ENCODE measurements at regions not wholly inside any gene's neighbourhood (a gene's known extent, or its start where the extent isn't known, plus 50 kb on each side); places are given as distances from the start of the nearest gene placed in this dataset.

DNA sequence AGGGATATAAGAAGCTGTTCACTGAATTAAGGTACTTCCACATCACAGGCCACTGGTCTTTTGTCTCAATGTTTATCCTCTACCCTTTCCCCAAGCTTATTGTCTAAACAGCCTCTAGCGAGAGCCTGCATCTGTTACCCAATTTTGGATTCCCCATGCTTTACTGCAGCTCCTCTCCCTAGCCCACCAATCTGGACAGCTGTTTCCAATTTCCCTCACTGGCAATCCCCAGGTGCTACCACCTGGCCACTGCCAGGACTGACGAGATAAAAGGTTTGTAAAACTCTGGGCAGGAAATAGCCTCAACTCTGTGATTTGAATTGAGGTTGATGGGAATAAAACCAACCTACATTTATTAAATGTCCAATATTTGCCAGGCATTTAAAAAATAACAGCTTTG is 58.0 kb upstream of the TEX9 start:
- CTCF ChIA-PET: no interaction called here

DNA sequence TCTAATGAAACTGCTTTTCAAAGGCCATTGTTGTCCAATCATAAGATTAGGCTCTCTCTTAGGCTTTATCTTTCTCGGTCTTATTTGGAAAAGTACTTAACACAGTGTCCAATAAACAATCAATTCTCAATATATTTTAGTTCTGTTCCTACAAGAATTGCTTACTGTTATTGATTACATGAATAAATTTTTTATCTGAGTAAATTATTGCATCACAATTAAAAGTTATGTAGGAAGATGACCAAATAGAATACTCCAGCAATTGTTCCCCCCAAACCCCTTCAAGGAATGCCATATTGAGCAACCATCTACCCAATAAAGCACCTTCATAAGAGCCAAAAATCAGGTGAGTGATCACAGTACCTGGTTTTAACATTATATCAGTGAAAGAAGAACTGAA is 55.0 kb upstream of the RFX7 start:
- Mint-ChIP-seq H3K27ac (no peak overlapping the region), H3K4me3 (no peak overlapping the region), H3K4me1 (ENCODE audit: low read depth) (no peaks in the 10 kb centered on the region), H3K9me3 (ENCODE audit: insufficient read depth) (peaks cover 10% of the 10 kb centered on the region), H3K36me3 (ENCODE audit: low read depth) (no peaks in the 10 kb centered on the region), H3K27me3 (ENCODE audit: low read depth) (no peaks in the 10 kb centered on the region)
- ChIA-PET CTCF (no interaction called here), POLR2A (no interaction called here)
- no peak for DNase-seq
- ATAC-seq: no peak

More for the DNA sequence above, 58.0 kb upstream of the TEX9 start:
- Mint-ChIP-seq H3K27ac (no peak overlapping the region), H3K36me3 (ENCODE audit: low read depth) (no peaks in the 10 kb centered on the region), H3K4me1 (ENCODE audit: low read depth) (no peaks in the 10 kb centered on the region), H3K27me3 (ENCODE audit: low read depth) (no peaks in the 10 kb centered on the region), H3K4me3 (no peak overlapping the region), H3K9me3 (ENCODE audit: insufficient read depth) (peaks cover 21% of the 10 kb centered on the region)
- POLR2A ChIA-PET: no interaction called here
- no peak for ATAC-seq
- DNase-seq: no peak

DNA sequence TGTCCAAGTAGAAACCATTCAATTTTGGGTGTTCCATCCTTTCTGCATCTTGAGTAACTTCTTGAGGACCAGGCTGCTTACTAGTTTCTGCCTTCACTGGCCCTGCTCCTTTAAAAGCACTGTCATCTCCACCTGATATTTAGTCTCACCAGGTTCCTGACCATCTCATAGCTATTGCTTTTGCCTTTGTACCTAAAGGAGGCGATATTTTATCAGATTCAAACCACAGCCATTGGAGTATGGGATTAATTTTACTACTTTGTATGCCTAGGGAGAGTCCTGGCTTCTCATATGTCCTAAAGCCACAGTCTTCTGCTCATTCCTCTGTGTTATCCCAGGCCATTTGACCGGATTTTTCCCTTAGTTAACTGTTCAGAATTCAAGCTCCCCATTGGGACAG is 51.8 kb upstream of the RFX7 start:
- no peak overlapping the region for H3K27ac Mint-ChIP-seq
- ATAC-seq (no peak), DNase-seq (no peak)
- ChIA-PET POLR2A (no interaction called here), CTCF (interaction anchor here (0.6 kb wide), 1 partner anchor 774 kb away, joined by 3 read pairs; no protein-coding TSS in a partner anchor)
- no peak overlapping the region for H3K4me3 Mint-ChIP-seq
- H3K9me3 Mint-ChIP-seq (ENCODE audit: insufficient read depth): no peaks in the 10 kb centered on the region
- H3K4me1 Mint-ChIP-seq (ENCODE audit: low read depth): no peaks in the 10 kb centered on the region
- H3K36me3 Mint-ChIP-seq (ENCODE audit: low read depth): no peaks in the 10 kb centered on the region
- no peaks in the 10 kb centered on the region for H3K27me3 Mint-ChIP-seq (ENCODE audit: low read depth)

DNA sequence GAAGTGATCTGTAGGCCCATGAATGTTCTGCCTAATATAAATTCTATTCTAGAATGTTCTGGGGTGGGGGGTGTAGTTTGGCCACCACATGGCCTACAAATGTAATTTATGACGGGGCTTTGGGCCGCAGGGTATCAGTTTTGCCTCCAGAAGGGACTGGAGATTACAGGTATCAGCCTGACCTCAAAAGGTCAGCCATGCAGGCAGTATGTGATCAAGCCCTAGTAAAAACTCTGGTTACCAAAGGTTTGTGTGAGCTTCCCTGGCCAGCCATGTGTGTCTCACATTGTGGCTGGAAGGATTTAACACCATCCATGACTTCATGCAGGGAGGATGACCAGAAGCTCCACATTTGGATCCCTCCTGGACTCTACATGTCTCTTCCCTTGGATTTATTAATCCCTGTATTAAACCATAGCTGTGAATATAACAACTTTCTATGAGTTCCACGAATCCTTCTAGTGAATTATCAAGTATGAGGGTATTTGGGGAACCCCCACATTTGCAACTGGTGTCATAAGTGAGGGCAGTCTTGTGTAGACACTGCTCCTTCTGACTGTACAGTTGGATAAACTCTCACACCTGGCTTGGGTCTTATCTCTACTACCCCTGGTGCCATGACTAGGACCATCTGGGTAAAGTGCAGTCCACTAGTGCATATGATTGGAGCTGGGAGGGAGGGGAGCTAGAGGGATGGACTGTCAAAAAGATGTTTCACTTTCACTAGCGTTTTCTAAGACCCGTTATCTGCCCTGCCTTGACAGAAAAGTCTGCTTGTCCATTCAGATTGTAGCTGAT is 50.0 kb upstream of the RFX7 start:
- peaks cover 4% of the 10 kb centered on the region for H3K9me3 Mint-ChIP-seq (ENCODE audit: insufficient read depth)
- ChIA-PET CTCF (no interaction called here), POLR2A (no interaction called here)
- no peak for ATAC-seq
- H3K4me3 Mint-ChIP-seq: no peak overlapping the region
- no peaks in the 10 kb centered on the region for H3K36me3 Mint-ChIP-seq (ENCODE audit: low read depth)
- H3K27ac Mint-ChIP-seq: no peak overlapping the region
- DNase-seq: no peak
- no peaks in the 10 kb centered on the region for H3K4me1 Mint-ChIP-seq (ENCODE audit: low read depth)
- no peaks in the 10 kb centered on the region for H3K27me3 Mint-ChIP-seq (ENCODE audit: low read depth)
